GM18870 (cell line): ENCODE measurements at regions not wholly inside any gene's neighbourhood (a gene's known extent, or its start where the extent isn't known, plus 50 kb on each side); places are given as distances from the start of the nearest gene placed in this dataset.

ENCODE experiments used
- ATAC-seq: cut with Tn5 transposase; IDR thresholded peaks from one replicate; pipeline ENCODE4 v1.9.1; 2021; ENCODE audit warnings: moderate library complexity; ENCODE audit not compliant: unreplicated experiment

- ATAC-seq = no peak
These were observed 666.0 kb downstream of the DIAPH3 start for GRCh38 chr13:59497621-59498247.

- ATAC-seq = no peak
These were observed 662.7 kb downstream of the DIAPH3 start for GRCh38 chr13:59501004-59501403.

- no peak for ATAC-seq
These were observed 659.3 kb downstream of the DIAPH3 start for GRCh38 chr13:59504407-59504806.

- no peak for ATAC-seq
These were observed 653.3 kb downstream of the DIAPH3 start for GRCh38 chr13:59510386-59510785.

- no peak for ATAC-seq
These were observed 650.0 kb downstream of the DIAPH3 start for GRCh38 chr13:59513686-59514085.

GRCh38 chr13:59514316-59514715 lies 649.4 kb downstream of the DIAPH3 start:
- no peak for ATAC-seq

- ATAC-seq = no peak
These were observed 643.9 kb downstream of the DIAPH3 start for GRCh38 chr13:59519819-59520218.

GRCh38 chr13:59521549-59521948 lies 642.2 kb downstream of the DIAPH3 start:
- ATAC-seq = no peak

GRCh38 chr13:59522652-59523051 lies 641.1 kb downstream of the DIAPH3 start:
- no peak for ATAC-seq

GRCh38 chr13:59527500-59527899 lies 636.2 kb downstream of the DIAPH3 start:
- ATAC-seq = no peak

GRCh38 chr13:59531571-59532091 lies 632.1 kb downstream of the DIAPH3 start:
- no peak for ATAC-seq

- ATAC-seq = no peak
These were observed 631.3 kb downstream of the DIAPH3 start for GRCh38 chr13:59532405-59532804.

- no peak for ATAC-seq
These were observed 629.9 kb downstream of the DIAPH3 start for GRCh38 chr13:59533561-59534555.

- ATAC-seq = no peak
These were observed 628.9 kb downstream of the DIAPH3 start for GRCh38 chr13:59534806-59535205.

- ATAC-seq = no peak
These were observed 626.2 kb downstream of the DIAPH3 start for GRCh38 chr13:59537500-59537899.

GRCh38 chr13:59538512-59538911 lies 625.2 kb downstream of the DIAPH3 start:
- ATAC-seq = no peak

- no peak for ATAC-seq
These were observed 621.4 kb downstream of the DIAPH3 start for GRCh38 chr13:59542303-59542702.

- ATAC-seq = no peak
These were observed 620.3 kb downstream of the DIAPH3 start for GRCh38 chr13:59543418-59543817.

GRCh38 chr13:59545007-59545406 lies 618.7 kb downstream of the DIAPH3 start:
- ATAC-seq = no peak

GRCh38 chr13:59546178-59546577 lies 617.5 kb downstream of the DIAPH3 start:
- ATAC-seq = no peak

GRCh38 chr13:59547950-59548349 lies 615.8 kb downstream of the DIAPH3 start:
- no peak for ATAC-seq

- no peak for ATAC-seq
These were observed 600.8 kb downstream of the DIAPH3 start for GRCh38 chr13:59562924-59563323.
